GM12865 (cell line): ENCODE measurements at regions not wholly inside any gene's neighbourhood (a gene's known extent, or its start where the extent isn't known, plus 50 kb on each side); places are given as distances from the start of the nearest gene placed in this dataset.

Experiments
- DNase-seq: peaks from one replicate; pipeline ENCODE4 v3.0.0; 2010; ENCODE audit warnings: low read depth
- H3K4me3 ChIP-seq: 2 replicates; pipeline ENCODE4 v1.5.1; 2011; ENCODE audit warnings: mild to moderate bottlenecking, low read depth, low read length, control low read depth
- CTCF ChIP-seq: IDR thresholded peaks from 2 replicates; pipeline ENCODE4 v1.5.1; 2011; ENCODE audit warnings: low read length, control low read depth, low read depth, inconsistent platforms; ENCODE audit not compliant: insufficient read depth; ENCODE audit errors: missing control alignments

GRCh38 chr16:73545755-73546154, 497.8 kb upstream of the ZFHX3 start:
- no peak for DNase-seq
- no peak for TF ChIP-seq CTCF
- no peak overlapping the region for H3K4me3 ChIP-seq

- no peak overlapping the region for H3K4me3 ChIP-seq
- TF ChIP-seq CTCF, result no peak
- DNase-seq, result no peak
Observed at GRCh38 chr16:73545290-73545689, 497.4 kb upstream of the ZFHX3 start.

GRCh38 chr16:73544826-73545225, 496.9 kb upstream of the ZFHX3 start:
- no peak overlapping the region for H3K4me3 ChIP-seq
- DNase-seq, result no peak
- no peak for TF ChIP-seq CTCF

GRCh38 chr16:73543970-73544599, 496.2 kb upstream of the ZFHX3 start:
- DNase-seq, result no peak
- H3K4me3 ChIP-seq, result no peak overlapping the region
- no peak for TF ChIP-seq CTCF

- TF ChIP-seq CTCF, result no peak
- no peak for DNase-seq
- H3K4me3 ChIP-seq, result no peak overlapping the region
Observed at GRCh38 chr16:73543331-73543969, 495.5 kb upstream of the ZFHX3 start.

- no peak overlapping the region for H3K4me3 ChIP-seq
- DNase-seq, result no peak
- no peak for TF ChIP-seq CTCF
Observed at GRCh38 chr16:73542885-73543284, 495.0 kb upstream of the ZFHX3 start.

- no peak overlapping the region for H3K4me3 ChIP-seq
- TF ChIP-seq CTCF, result no peak
- DNase-seq, result no peak
Observed at GRCh38 chr16:73537921-73538320, 490.0 kb upstream of the ZFHX3 start.
